ENCODE measurements at regions not wholly inside any gene's neighbourhood (a gene's known extent, or its start where the extent isn't known, plus 50 kb on each side); places are given as distances from the start of the nearest gene placed in this dataset.

GRCh38 chr5:118778941-118779340 is 209.4 kb downstream of the DTWD2 start:
- intact Hi-C loops (cut with micrococcal nuclease): no loop called here

- intact Hi-C loops (cut with micrococcal nuclease): no loop called here
Measured at GRCh38 chr5:118777189-118777736, 211.1 kb downstream of the DTWD2 start.

GRCh38 chr5:118776755-118777154 is 211.6 kb downstream of the DTWD2 start:
- intact Hi-C loops (cut with micrococcal nuclease): no loop called here

DNA sequence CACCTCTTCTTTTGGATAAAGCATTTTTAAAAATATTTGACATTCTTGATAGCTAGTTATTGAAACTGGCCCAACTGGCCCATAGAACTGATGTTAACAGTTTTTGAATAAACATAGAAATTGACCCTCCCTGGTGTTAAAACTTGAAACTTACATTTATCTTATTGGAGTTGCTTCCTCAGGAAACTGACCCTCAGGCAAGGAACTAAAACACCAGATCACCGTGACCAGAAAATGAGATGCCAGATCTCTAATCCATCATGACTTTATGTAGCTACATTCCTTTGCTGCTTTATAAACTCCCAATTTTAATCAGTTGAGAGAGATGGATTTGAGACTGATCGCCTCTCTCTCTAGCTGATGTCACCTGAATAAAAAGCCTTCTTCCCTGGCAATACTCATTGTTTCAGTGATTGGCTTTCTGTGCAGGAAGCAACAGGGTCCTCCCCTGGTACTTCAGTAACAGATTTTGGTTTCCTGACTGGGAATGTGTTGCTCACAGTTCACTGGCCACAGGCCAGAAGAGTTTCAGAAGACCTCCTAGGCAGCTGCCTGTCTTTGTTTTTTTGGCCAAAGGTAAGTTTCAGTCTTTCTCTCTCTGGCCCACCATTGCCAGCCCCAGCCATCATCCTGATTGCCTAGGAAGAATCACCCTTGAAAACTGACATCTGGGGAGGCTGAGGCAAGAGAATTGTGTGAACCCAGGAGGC is 212.4 kb downstream of the DTWD2 start:
- intact Hi-C loops (cut with micrococcal nuclease): no loop called here

DNA sequence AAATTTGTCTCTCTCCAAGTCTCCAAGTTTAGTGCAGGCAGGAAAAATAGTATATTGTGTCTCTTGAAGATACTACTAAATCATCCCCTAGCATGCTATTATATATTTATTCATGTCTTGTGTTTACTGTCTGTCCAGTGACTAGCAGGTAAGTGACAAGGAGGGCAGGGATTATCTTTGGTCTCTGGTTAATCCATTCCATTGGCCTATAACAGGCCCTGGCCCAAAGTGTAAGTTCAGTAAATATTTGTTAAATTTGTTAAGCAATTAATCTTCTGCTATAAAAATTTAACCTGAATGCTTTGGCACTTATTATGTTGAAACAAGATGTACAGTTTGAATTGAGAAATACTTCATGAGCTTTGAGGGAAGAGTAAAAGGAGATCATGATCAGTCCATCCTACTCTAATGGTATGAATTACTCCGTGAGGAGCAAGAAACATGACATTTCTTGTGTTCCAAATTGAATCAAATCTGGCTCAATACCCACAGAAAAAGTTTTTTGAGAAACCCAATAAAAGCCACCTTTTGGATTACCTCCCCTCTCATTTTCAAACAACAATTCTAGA is 219.7 kb downstream of the DTWD2 start:
- intact Hi-C loops (cut with micrococcal nuclease): no loop called here

DNA sequence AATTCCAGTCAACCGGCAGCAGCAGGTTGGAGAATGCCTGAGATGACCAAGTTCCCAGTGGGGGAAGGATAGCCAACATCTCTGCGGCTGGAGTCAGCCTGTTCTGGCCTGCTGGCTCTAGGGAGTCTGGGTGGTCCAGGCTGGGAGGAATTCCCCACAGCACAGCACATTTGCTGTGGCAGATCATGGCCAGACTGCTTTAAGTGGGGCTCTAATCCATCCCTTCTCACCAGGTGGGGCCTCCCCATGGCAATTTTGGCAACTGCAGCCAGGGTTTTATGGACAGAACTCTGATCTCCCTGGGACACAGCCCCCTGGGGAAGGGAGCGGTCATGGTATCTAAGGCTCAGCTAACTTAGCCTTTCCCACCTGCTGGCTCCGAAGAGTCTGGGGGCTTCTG is 226.1 kb downstream of the DTWD2 start:
- intact Hi-C loops (cut with micrococcal nuclease): no loop called here

GRCh38 chr5:118761814-118762213 is 226.5 kb downstream of the DTWD2 start:
- intact Hi-C loops (cut with micrococcal nuclease): no loop called here

GRCh38 chr5:118752969-118753368 is 235.4 kb downstream of the DTWD2 start:
- intact Hi-C loops (cut with micrococcal nuclease): no loop called here

- intact Hi-C loops (cut with micrococcal nuclease): no loop called here
Measured at GRCh38 chr5:118736396-118736795, 252.0 kb downstream of the DTWD2 start.

DNA sequence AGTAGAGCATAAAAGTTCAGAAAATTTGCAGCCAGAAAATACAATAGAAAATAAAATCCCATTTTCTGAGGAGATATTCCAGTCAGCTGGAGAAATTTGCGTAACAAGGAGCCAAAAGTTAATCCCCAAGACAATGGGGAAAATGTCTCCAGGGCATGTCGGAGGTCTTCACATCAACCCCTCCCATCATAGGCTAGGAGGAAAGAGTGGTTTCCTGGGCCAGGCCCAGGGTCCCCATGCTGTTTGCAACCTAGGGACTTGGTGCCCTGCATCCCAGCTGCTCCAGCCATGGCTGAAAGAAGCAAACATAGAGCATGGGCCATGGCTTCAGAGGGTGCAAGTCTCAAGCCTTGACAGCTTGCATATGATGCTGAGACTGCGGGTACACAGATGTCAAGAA is 255.0 kb downstream of the DTWD2 start:
- intact Hi-C loops (cut with micrococcal nuclease): no loop called here

GRCh38 chr5:118728191-118728590 is 260.2 kb downstream of the DTWD2 start:
- intact Hi-C loops (cut with micrococcal nuclease): no loop called here

GRCh38 chr5:118726891-118727290 is 261.5 kb downstream of the DTWD2 start:
- intact Hi-C loops (cut with micrococcal nuclease): no loop called here

DNA sequence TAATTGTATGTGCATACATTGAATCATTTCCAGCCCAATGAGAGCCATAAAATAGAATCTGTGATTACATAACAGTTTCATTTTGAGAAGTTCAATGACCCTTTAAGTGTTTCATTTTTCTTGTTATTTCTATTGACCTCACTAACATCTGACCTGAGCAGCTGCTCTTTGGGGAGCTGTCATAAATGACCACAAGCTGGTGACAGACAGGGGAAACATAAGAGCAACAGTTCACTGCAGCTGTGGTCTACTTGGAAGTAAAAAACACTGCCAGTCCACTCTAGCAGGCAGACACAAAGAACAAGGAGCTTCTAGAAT is 265.4 kb downstream of the DTWD2 start:
- intact Hi-C loops (cut with micrococcal nuclease): no loop called here

GRCh38 chr5:118722122-118723020 is 266.0 kb downstream of the DTWD2 start:
- intact Hi-C loops (cut with micrococcal nuclease): no loop called here

DNA sequence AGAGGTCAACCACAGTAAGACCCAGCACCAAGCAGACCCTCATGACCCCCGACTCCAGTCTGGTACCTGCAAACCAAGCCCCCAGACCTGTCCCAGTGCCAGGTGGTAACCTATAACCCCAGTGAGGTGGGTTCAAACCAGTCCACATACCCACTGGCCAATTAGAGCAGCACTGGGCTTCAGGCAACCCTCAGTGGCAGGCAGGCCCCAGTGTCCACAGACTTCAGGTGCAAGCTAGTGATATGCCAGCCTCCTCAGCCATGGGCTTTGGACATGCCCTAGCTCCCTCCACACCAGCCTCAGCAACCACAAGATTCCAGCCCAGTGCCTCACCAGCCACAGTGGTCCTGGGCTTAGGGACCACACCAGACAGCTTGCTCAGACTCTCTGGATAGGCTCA is 276.6 kb downstream of the DTWD2 start:
- intact Hi-C loops (cut with micrococcal nuclease): no loop called here

GRCh38 chr5:118705959-118706667 is 282.2 kb downstream of the DTWD2 start:
- intact Hi-C loops (cut with micrococcal nuclease): no loop called here

- intact Hi-C loops (cut with micrococcal nuclease): no loop called here
Measured at GRCh38 chr5:118703241-118703640, 285.1 kb downstream of the DTWD2 start.

DNA sequence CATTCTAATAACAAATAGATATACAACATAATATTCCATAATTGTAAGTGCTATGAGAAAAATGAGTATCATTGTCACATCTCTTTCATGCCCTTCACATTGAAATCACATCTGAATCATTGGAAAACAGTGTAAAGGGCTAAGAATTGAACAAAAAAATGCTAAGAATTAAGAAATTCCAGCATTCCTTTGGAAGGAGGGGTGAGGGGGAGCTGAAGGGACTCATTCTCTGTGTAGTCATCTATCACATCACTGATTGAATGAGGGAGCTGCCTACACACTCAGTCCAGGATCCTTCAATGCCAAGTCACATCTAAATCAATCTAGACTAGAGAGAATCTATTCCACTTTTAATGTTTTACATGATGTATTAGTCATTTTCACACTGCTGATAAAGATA is 286.6 kb downstream of the DTWD2 start:
- intact Hi-C loops (cut with micrococcal nuclease): no loop called here

GRCh38 chr5:118700510-118700909 is 287.8 kb downstream of the DTWD2 start:
- intact Hi-C loops (cut with micrococcal nuclease): no loop called here

DNA sequence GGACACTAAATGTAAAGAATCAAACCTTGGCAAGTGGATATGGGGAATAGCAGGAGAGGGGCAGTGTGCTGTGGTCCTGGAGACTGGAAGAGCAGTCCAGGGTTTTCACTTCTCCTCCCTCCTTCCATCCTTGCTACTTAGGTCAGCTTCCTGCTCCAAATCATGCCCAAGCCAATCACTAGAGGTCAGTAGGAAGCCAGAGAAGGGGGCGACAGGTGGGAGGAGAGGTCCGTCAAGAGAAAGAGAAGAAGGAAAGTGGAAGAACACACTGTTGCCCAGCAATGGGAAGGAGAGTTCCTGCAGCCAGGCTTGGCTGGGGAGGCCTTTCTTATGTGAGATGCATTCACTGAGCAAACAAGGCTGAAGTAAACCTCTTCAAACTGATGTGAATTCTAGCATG is 289.6 kb downstream of the DTWD2 start:
- intact Hi-C loops (cut with micrococcal nuclease): no loop called here

GRCh38 chr5:118696076-118696475 is 292.3 kb downstream of the DTWD2 start:
- intact Hi-C loops (cut with micrococcal nuclease): no loop called here
